ENCODE measurements at regions not wholly inside any gene's neighbourhood (a gene's known extent, or its start where the extent isn't known, plus 50 kb on each side); places are given as distances from the start of the nearest gene placed in this dataset.

DNA sequence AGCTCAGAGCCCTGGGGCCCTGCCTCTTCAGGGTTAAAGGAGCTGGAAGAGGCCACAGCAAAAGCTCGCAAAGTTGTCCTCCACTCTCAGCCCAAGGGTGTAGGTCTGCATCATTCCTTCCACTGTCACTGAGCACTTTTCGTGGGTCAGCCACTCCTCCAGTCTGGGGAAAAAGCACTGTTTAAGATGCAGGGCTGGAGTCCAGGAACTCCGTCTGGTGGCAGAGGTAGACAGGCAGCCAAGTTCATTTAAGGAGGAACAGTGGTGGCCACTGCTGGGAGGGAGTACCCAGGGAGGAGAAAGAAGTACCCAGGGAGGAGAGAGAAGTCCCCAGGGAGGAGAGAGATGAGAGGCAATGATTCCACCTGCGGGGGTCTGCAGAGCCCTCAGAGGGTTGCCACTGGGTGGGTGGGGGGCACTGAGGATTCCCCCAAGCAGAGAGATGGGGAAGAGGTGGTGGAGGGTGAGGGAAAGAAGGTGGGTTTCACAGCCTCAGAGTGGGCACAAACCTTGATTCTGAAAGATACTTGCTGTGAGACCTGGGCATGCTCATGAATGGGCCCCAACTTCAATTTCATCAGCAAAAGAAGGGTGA, 70.0 kb upstream of the B3GAT1 start:
- DNase-seq = no peak

DNA sequence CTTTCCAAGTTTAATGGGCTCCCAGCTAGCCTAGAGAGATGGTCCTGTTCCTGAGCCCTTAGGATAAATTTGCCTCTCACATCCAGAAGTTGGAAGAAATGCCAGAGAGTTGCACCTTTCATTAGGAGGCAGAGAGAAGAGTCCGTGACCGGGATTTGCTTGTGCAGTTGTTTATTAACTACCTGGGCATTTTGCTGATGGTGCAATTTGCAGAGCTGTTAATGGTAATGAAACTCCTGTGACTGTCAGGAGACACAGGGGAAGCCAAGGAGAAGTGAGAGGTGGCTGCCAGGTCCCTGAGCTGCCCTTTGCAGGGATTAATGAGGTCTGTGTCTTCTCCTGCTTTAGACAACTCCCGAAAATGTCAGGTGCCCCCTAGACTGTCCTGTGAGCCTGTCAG, 69.1 kb upstream of the B3GAT1 start:
- DNase-seq = no peak

DNA sequence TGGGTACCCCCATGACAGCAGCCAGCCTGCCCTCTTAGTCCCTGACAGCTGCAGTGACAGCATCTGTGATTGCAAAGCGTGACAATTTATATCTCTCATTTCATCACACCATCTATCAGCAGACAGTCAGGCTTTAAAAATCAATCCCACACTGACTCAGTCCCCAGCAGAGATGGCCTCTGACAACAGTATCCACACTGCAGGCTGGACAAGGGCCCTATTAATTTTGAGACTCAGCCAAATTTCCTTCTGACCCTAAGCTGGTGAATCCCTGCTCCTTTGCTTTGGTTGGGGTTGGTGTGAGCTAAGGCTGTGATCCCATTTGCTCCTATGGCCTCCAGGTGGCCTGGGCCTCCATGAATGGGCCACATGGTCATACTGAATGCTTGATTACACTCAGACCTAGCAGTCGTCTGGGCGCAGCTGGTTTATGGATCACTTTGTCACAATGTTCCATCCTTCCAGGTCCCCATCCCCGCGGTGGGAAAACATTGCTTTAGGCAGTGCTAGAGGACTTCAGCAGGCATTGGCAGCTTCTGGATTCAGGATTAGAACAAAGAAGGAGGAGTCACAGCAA, 68.2 kb upstream of the B3GAT1 start:
- DNase-seq = no peak

DNA sequence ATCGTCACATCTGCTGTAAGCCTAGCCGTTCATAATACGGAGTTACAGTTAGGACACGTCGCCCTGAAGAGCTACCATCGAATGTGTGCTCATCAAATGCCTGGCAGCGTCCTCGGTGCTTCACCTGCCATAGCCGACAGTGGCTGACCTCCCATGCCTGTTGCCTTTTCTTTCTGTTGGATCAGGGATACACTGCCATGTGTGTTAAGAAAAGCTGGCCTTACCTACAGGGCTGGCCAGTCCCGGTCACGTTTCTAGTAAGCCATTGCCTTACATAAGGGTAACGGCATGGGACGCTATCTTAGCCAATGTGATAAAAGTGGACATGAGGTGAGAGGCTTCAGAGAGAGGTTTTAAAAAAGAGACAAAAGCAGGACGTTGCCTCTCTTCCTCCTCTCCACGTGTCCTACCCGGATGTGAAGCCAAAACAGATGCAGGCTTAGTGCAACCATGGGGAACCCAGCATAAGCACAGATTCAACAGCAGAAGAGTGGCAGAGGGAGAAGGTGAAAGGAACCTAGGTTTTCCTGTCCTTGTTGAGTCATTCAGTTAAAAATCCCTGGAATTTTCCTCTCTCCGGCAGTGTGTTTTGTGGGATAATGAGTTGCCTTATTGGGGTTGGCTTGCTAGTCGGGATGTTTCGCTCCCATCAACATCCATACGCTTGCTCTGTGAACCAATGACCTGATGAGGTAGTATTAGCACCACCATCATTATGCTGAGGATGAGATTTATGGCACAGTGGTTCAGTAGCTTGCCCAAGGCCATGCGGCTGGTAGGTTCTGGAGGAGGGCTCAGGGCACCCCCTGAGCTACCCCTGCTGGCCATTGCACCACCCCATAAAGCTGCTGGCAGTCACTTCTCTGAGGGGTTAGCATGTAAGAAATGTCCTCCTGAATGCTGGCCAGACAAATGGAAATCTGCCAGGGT, 67.4 kb upstream of the B3GAT1 start:
- DNase-seq = no peak

DNA sequence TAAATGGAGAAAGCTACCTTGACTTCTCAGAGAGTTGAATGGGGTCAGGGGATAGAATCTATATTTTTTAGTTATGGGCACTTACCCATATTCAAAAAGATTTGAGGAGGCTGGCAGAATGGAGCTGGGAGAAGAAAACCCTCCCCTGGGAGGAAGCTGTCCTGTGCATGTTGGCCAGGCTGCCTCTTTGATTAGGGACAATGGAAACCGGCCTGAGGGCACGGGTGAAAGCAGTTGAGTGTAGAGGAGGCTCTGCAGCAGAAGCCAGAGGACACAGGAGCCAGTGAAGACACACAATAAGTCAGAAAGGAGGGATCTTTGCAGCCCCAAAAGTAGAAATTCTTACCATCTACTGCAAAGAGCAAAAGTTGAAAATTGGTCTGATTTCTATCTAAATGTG, 66.6 kb upstream of the B3GAT1 start:
- DNase-seq = no peak

DNA sequence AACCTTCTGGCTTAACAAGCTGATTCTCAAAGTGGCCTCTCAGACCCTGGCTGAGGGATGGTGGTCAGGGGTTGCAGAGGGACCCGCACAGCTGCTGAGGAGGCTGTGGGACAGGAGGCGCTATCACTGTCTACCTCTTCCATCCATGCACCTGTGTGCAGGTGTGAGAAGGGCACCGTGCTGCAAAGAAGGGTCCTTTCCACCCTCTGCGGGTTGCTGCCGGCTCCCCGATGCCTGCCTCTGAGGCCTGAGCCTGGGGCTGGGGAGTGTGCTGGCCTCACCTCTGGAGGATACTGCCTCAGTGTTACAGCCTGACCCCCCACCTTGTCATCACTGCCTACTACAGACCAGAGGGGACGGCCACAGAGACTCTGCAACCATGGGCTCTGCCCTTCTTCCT, 66.1 kb upstream of the B3GAT1 start:
- no peak for DNase-seq

DNA sequence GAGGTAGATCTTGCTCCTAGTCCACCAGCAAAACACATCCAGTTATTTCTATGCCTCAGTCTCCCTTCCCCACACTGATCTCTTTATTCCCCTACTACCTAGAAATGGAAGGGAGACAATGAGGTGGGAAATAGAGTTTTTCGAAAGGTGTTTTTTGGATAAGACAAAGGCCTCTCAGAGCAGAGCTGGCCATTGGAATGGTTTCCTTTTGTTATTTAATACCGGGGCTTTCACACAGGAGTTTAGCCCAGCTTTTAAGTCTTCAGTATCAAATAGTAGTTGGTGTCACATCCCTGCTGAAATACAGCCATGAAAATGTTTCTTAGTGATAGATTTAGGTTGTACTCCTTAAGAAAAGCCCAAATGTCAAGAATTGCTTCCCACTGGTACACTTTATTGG, 65.4 kb upstream of the B3GAT1 start:
- DNase-seq = no peak

DNA sequence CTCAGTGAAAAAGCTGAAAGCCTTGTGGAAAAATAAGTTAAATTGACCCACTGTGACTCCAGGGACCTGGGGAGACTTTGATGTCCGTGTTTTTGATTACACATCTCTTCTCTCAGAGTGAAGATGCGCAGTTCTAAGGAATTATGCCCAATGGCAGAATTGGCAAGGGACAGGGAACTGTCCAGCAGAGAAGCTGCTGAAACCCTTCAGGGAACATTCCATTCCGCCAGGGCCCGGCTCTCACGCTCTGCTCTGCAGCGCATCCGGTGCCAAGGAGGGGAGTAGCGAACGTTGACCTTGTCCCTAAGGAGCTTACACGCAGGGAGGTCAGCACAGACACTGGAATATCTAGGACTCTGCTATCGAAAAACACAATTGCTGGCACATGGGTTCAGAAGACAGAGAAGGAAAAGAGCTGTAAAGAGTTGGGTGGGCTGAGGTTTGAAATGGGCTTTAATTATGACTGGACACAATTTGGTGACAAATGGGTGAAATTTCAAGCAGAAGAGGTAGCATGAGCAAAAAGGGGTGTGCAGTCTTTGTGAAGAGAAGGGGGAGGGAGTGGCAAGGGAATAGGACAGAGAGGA, 64.5 kb upstream of the B3GAT1 start:
- no peak for DNase-seq

DNA sequence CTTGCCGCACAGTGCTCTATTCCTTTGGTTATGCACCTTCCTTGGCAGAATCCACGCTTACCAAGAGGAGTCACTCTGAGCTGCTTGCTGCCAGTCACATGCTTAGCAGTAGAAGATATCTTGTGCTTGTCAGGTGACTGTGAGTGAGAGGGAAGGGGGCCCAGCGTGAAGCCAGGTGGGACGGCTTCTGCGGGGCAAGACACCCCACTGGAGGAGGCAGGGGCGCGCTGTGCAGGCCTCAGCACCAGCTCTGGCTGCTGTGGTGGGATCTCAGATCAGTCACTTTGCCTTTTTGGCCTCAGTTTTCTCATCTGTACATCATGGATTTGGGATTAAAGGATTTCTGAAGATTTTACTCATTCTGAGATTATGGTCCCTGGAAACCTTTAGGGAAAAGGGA, 63.9 kb upstream of the B3GAT1 start:
- DNase-seq = no peak

DNA sequence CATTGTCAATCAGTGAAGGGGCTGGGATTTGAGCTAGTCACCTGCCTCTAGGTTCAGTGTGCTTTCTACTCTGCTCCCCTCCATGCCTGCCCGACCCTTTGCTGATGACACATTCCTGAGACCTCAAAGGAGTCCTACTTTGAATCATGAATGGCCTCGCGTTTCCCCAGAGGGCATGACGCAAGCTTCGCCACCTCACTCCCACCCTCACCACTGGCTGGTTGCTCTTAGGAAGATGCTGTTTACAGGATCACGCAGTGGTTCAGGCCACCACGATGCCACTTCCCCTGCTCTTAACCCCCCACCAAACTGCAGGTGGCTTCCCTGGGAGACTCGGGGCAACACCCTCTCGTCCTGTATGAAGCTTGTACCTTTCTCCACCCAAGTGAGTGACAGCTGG, 62.9 kb upstream of the B3GAT1 start:
- no peak for DNase-seq

DNA sequence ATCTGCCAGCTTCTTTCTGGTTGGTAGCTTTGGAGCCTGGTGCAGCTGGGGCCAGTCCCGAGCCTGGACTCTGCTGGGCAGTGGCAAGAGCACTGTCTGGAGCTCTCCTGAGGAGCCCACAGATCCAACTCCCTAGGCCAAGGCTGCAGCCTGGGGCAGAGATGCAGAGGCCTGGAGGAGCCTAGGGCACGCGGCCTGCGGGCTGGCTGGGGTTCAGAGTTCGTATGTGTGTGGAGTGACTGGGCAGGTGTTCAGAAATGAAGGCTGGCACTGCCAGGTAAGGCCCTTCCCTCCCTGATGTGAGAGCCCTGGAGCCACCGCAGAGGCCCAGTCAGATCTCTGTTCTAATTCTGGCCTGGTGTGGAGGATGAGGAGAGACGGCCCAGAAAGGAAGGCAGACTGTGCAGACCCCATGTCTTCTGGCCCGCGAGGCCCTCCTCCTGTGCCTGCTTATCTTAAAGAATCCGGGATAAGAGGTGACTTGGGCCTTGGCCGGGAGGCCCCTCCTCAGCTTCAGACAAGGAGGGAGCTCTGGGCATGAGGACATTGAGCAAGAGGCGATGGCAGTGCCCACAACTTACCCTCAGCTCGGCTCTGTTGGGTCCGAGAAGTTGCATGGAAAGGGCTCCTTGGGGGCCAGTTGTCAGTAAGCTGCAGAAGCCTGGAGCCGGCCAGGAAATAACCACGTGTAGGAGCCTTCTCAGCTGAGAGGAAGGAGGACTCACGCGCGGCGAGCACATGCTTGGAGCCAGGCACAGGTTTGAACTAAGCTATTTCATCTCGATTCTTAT, 62.2 kb upstream of the B3GAT1 start:
- DNase-seq = no peak

DNA sequence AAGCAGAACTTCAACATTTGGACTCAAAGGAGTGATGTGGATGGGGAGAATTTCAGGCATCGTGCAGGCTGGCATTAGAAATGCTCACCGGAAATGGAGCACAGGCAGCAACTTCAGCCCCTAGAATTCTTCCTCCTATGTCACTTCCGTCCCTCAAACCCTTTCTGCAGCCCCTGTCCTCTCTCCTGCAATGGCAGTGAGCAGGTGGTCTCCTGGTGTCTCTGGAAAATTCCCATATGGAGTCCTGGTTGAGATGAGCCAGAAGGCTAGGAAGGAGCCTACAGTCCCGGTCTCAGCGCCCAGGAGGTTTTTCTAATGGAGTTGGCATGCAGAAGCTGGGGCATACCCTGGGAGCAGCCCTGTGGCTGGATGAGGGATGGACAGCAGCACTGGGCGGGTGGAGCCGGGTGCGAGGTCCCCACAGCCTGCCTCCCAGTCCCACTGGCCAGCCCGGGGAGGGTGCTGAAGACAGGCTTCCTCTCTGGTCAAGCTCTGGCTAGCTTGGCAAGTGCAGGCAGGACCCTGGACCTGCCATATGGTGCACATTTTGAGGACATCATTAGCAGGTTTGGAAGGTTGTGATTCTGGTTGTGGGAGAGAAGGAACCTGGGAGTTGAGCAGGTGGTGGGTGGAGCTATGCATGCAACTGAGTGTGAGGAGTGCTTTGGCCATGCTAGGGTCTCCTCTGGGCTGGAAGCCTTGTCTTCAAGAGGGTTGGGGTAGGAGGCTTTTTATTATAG, 59.8 kb upstream of the B3GAT1 start:
- DNase-seq = no peak

DNA sequence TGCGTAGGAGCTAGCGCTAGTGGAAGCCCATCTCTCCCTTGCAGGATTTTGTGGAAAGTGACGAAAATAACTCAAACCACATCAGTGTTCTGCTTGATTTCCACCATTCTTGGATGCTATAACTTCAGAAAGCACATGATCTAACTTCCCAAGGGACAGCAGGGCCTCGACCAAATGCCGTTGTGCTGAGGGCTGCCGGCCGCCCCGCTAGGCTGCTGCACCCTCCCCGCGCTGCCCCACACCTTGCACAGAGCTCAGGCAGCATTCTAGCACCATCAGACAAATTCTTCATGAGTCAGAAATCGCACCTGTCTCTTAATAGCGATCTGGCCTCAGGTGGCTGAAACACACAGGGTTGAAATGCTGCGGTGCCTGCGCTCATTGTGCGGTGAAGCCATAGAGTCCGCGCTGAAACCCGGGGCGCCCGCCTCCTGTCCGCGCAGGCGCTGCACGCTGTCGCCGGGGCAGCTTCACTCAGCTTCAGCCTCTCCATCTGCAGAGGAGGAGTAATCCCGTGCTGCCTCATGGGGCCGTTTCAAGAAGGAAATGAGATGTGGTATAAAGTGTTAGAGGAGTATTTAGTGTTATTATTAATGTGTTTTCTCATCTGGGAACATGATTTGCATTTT, 59.2 kb upstream of the B3GAT1 start:
- no peak for DNase-seq

DNA sequence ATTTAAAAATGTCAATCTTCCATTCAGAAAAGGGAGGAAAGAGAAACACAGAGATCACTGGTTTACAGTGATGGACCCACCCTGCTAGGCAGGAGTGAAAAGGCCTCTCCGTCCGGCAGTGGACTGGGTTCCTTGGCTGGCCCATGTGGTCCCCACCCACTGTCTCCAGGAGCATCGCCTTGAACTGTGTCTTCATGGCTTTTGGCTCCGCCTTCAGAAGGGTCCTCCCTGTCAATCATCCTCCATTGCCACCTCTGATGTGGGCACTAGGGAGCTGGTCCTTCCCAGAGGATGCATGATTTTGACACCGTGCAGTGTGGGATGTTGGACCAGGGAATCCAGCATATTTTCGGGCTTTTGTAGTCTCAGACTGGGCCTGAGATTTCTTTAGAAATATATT, 58.2 kb upstream of the B3GAT1 start:
- DNase-seq = no peak

DNA sequence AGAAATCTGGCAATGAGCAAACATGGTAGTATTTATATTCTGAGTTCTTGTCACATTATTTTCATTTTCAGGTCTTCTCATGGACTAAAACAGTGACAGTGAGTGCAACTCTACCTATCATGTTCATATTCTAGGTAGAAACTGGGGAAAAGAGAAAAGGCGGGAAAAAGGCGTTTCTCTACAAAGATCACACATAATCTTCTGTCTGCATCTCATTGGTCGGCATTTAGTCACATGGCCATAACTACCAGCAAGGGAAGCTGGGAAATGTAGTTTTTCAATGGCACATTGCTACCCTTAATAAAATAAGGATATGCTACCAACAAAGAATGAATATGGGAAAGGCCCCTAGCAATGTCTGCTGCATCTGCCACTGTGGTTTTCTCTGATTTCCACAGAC, 57.6 kb upstream of the B3GAT1 start:
- no peak for DNase-seq

DNA sequence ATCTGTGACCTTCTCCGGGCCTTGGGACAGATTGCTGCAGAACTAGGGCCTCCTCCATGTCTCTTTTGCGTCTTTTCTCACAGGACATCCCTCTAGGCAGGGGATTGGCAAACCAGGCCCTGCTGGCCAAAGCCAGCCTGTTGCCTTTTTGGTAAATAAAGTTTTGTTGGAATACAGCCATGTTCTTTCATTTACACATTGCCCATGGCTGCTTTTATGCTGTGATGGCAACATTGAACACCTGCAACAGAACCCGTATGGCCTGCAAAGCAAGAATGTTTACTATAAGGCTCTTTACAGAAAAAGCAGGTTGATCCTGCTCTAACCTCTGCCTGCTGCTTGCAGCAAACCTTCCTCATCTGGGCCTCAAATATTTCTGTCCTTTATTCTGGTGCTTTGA, 56.8 kb upstream of the B3GAT1 start:
- DNase-seq = no peak

DNA sequence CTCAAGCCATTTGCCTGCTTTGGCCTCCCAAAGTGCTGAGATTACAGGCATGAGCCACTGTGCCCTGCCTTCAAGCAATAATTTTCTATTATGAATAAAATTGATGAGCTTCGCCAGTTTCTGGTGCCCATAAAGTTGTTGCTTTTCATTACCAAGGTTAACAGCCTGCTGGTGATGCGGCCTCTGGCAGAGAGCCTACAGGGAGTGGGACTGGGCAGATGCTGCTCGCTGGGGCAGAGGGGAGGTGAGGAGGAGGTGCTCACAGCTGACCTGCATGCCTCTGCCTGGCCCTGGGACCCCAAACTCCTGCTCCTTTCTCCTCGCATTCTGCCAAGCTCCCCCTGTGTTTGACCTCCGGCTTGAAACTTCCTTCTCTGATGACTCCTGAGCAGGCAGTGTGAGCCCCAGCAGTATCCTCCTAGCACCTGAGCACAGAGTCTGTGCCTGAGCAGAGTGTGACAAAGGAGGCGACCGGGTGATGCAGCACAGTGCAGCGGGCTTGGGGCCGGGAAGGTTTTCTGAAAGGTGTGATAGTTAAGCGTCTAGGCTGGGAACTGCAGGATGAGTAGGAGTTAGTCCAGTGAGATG, 56.1 kb upstream of the B3GAT1 start:
- no peak for DNase-seq

DNA sequence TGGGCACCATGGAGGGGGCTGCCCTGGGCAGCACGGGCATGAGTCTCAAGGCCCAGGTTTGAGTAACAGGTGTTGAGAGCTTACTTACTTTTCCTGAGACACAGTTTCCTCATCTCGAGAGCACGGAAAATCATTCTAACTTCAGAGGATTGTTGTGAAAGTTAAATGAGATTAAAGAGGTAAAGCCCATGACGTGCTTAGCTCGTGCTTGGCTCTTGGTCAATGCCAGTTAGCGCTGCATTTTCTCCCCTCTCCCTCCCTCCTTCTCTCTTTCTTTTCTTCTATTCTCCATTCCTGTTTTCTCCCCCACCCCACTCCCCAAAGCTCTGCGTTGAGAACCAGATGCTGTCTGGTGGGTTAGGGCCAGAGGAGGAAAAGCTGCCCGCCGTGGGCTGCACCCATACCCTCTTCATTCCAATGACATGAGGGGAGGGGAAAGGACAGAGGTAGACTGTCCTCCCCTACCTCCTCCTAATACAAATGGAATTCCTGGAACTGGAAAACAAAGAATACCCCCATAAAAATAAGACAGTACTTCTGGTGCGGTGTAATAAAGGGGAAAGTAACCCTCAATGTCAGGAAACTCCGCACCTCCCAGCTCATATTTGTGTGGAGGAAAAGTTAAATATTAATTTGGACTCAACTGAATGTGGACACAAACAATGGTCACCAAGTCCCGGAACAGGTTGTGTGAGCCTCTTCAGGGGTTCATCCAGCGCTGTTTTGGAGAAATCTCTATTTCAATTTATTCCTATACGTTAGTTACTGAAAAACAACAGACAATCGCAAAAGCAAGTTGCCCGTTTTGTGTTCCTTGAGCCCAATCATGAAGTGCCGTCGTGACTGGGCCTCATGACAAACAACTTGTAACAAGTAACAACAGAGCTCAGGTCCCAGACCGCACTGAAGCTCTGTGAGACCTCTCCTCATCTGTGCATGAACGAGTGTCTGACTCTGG, 54.8 kb upstream of the B3GAT1 start:
- no peak for DNase-seq

DNA sequence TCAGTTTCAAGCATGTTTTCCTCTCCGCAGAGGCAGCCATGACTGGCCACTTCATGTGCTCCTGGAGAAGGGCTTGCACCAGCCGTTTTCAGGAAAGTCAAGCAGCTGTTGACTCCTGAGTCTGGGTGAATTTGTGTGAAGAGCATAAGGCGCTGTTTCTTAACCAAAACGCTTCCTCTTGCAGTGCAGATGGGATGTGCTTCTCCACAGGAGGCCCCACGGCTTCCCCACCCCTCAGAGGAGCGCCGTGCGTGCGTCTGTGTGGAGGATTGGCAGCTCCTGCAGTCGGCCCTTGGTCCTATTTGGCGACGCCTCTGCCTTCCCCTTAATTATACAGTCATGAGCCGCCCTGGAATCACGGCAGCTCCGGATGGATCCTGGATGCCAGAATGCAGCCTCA, 54.1 kb upstream of the B3GAT1 start:
- DNase-seq = no peak
